A549 (cell line): ENCODE measurements at regions not wholly inside any gene's neighbourhood (a gene's known extent, or its start where the extent isn't known, plus 50 kb on each side); places are given as distances from the start of the nearest gene placed in this dataset.

Experiments used
- ATAC-seq, 2 experiments: fragments of 200-7000 bp in 1 of 2; fragments of >200 bp in 1 of 2; cut with Nextera tagmentation in 1 of 2; cut with Tn5 transposase in 1 of 2; 3 replicates each; pipeline versions ENCODE4 v1.8.0 to v1.9.1; 2018 to 2020; ENCODE audit warnings: mild to moderate bottlenecking in 1 of 2, moderate library complexity in 1 of 2
- CTCF ChIA-PET: fragments of 300-600 bp; sonication (Branson Sonifier 250); formaldehyde crosslinking; extraction: SDS; loops from one replicate; lab custom pipeline; 2021; ENCODE audit warnings: antibody characterized with exemption, inconsistent platforms; lab: Yijun Ruan, JAX
- POLR2A ChIA-PET: fragments of 350-600 bp; formaldehyde crosslinking; extraction: SDS; loops from one replicate; lab custom pipeline; 2021; ENCODE audit warnings: antibody characterized with exemption, inconsistent platforms; lab: Yijun Ruan, JAX
- DNase-seq, 2 experiments: peaks; one replicate each; pipeline versions ENCODE4 v3.0.0 to v3.0.0-alpha.2; 2011 to 2016; ENCODE audit warnings: low read depth in 1 of 2, low spot score in 1 of 2
- FAIRE-seq: peaks from 2 replicates; lab custom pipeline; 2011; peaks lifted over from hg19 to GRCh38; lab: Jason Lieb, UNC
- H3K27ac ChIP-seq, 2 experiments: fragments of >200 bp; sonication (Bioruptor Twin); formaldehyde crosslinking; 3 replicates each; pipeline ENCODE4 v1.5.1; 2016 to 2017
- H3K4me1 ChIP-seq: fragments of >200 bp; sonication (Bioruptor Twin); formaldehyde crosslinking; 3 replicates; pipeline ENCODE4 v1.6.1; 2016
- H3K4me2 ChIP-seq: fragments of >200 bp; sonication (Bioruptor Twin); formaldehyde crosslinking; 3 replicates; pipeline ENCODE4 v1.6.1; 2016
- H3K4me3 ChIP-seq: fragments of >200 bp; sonication (Bioruptor Twin); formaldehyde crosslinking; 3 replicates; pipeline ENCODE4 v1.5.1; 2016
- H3K9me3 ChIP-seq: fragments of >200 bp; sonication (Bioruptor Twin); formaldehyde crosslinking; 3 replicates; pipeline ENCODE4 v1.6.1; 2016
- CBX8 ChIP-seq: fragments of 200-600 bp; sonication (generic); IDR thresholded peaks from 2 replicates; pipeline ENCODE4 v1.6.1; 2016
- EHF ChIP-seq: fragments of 250-450 bp; sonication (Bioruptor Pico); IDR thresholded peaks from 2 replicates; pipeline ENCODE4 v1.5.0; 2020; ENCODE audit warnings: mild to moderate bottlenecking
- EHMT2 ChIP-seq: fragments of 200-600 bp; sonication (generic); IDR thresholded peaks from 2 replicates; pipeline ENCODE4 v1.6.1; 2016; ENCODE audit warnings: antibody characterized with exemption, low read depth, mild to moderate bottlenecking, moderate library complexity
- FOSB ChIP-seq: fragments of 250-450 bp; sonication (Bioruptor Pico); IDR thresholded peaks from 2 replicates; pipeline ENCODE4 v1.5.0; 2020; ENCODE audit warnings: mild to moderate bottlenecking, moderate library complexity
- FOSL2 ChIP-seq, 2 experiments: fragments of 450-650 bp in 1 of 2; fragments of >200 bp in 1 of 2; sonication (Bioruptor Twin) in 1 of 2; formaldehyde crosslinking; IDR thresholded peaks; 2 replicates each; pipeline versions ENCODE4 v1.5.0 to v1.6.1; 2016 to 2020; ENCODE audit warnings: mild to moderate bottlenecking in 1 of 2, moderate library complexity in 1 of 2
- GATA3 ChIP-seq: IDR thresholded peaks from 2 replicates; pipeline ENCODE4 v1.6.1; 2012; ENCODE audit warnings: borderline replicate concordance
- HDAC2 ChIP-seq: fragments of 200-600 bp; sonication (generic); IDR thresholded peaks from 2 replicates; pipeline ENCODE4 v1.6.1; 2016
- HES2 ChIP-seq: fragments of >200 bp; sonication (Bioruptor Twin); formaldehyde crosslinking; IDR thresholded peaks from 2 replicates; pipeline ENCODE4 v1.6.1; 2016
- HOXB13 ChIP-seq: fragments of 250-450 bp; sonication (Bioruptor Pico); IDR thresholded peaks from 2 replicates; pipeline ENCODE4 v1.5.0; 2020; ENCODE audit warnings: low read depth, mild to moderate bottlenecking, moderate library complexity
- JUNB ChIP-seq: fragments of >200 bp; sonication (Bioruptor Twin); formaldehyde crosslinking; IDR thresholded peaks from 2 replicates; pipeline ENCODE4 v1.6.1; 2016
- KDM5A ChIP-seq: fragments of 200-600 bp; sonication (generic); IDR thresholded peaks from 2 replicates; pipeline ENCODE4 v1.6.1; 2016; ENCODE audit warnings: antibody characterized with exemption, mild to moderate bottlenecking
- NPAS2 ChIP-seq: fragments of 250-450 bp; sonication (Bioruptor Pico); IDR thresholded peaks from 2 replicates; pipeline ENCODE4 v1.8.0; 2022; ENCODE audit warnings: mild to moderate bottlenecking, moderate library complexity, borderline replicate concordance
- PBX3 ChIP-seq: IDR thresholded peaks from 2 replicates; pipeline ENCODE4 v1.6.1; 2012
- RARB ChIP-seq: fragments of 250-450 bp; sonication (Bioruptor Pico); IDR thresholded peaks from 2 replicates; pipeline ENCODE4 v1.8.0; 2021; ENCODE audit warnings: mild to moderate bottlenecking, moderate library complexity
- RCOR1 ChIP-seq: fragments of 150-350 bp; IDR thresholded peaks from 2 replicates; pipeline ENCODE4 v1.6.1; 2014; ENCODE audit warnings: antibody characterized with exemption, low read length, low read depth
- RFX5 ChIP-seq: fragments of 450-650 bp; IDR thresholded peaks from 2 replicates; pipeline ENCODE4 v1.7.1; 2014; ENCODE audit warnings: antibody characterized with exemption, mild to moderate bottlenecking, moderate library complexity
- RNF2 ChIP-seq: fragments of 200-600 bp; sonication (generic); IDR thresholded peaks from 2 replicates; pipeline ENCODE4 v1.6.1; 2016; ENCODE audit warnings: low read depth, mild to moderate bottlenecking, antibody characterized with exemption, moderate library complexity, borderline replicate concordance
- SMC3 ChIP-seq: fragments of >200 bp; sonication (Bioruptor Twin); formaldehyde crosslinking; IDR thresholded peaks from 3 replicates; pipeline ENCODE4 v1.6.1; 2018; ENCODE audit warnings: inconsistent platforms
- SREBF2 ChIP-seq: fragments of 450-650 bp; IDR thresholded peaks from 2 replicates; pipeline ENCODE4 v1.6.1; 2014; ENCODE audit warnings: mild to moderate bottlenecking, moderate library complexity
- TP53 ChIP-seq: fragments of 250-450 bp; sonication (Bioruptor Pico); IDR thresholded peaks from 2 replicates; pipeline ENCODE4 v1.5.0; 2021; ENCODE audit warnings: mild to moderate bottlenecking, moderate library complexity
- ZC3H11A ChIP-seq: fragments of 450-650 bp; IDR thresholded peaks from 2 replicates; pipeline ENCODE4 v1.6.1; 2014; ENCODE audit warnings: antibody characterized with exemption, mild to moderate bottlenecking
- WGBS: methylation state at CpG from one replicate; pipeline ENCODE4 v1.1.6; 2017; ENCODE audit errors: missing lambda C conversion rate; 5-methylcytosine and 5-hydroxymethylcytosine counted together
- TF ChIP-seq, protein P1 (sequence below): fragments of >200 bp; sonication (Bioruptor Twin); formaldehyde crosslinking; IDR thresholded peaks from 3 replicates; pipeline ENCODE4 v1.5.1; 2016

GRCh38 chr4:147012059-147012707 is 66.5 kb upstream of the TTC29 start (continued):
- TF ChIP-seq, protein P1, sequence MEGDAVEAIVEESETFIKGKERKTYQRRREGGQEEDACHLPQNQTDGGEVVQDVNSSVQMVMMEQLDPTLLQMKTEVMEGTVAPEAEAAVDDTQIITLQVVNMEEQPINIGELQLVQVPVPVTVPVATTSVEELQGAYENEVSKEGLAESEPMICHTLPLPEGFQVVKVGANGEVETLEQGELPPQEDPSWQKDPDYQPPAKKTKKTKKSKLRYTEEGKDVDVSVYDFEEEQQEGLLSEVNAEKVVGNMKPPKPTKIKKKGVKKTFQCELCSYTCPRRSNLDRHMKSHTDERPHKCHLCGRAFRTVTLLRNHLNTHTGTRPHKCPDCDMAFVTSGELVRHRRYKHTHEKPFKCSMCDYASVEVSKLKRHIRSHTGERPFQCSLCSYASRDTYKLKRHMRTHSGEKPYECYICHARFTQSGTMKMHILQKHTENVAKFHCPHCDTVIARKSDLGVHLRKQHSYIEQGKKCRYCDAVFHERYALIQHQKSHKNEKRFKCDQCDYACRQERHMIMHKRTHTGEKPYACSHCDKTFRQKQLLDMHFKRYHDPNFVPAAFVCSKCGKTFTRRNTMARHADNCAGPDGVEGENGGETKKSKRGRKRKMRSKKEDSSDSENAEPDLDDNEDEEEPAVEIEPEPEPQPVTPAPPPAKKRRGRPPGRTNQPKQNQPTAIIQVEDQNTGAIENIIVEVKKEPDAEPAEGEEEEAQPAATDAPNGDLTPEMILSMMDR: no peak
- TF ChIP-seq RCOR1 (no peak), RARB (CRISPR knock-in tag) (no peak)

DNA sequence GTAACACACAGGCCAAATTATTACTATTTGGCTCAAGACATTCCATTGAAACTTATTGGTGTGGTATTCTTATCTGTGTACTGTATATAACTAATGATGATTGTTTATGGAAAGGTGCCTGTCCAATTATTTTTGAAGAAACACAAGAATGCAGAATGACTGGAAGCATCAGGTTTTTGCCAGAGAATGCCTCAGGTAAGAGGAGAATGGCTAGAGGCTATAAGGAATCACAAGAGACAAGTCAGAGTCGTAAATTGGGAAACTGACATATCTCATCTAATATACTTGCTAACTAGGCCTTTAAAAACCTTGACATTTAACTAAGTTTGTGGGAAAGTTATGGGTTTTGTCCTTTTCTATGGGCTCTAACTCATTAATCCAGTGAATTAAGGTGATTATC is 69.3 kb upstream of the TTC29 start:
- DNase-seq: no peak
- ATAC-seq: no peak
- Histone ChIP-seq H3K27ac (no peak overlapping the region), H3K4me1 (no peaks in the 10 kb centered on the region), H3K4me2 (no peak overlapping the region)
- 67% methylated on average over 1 of the region's 1 CpG for WGBS
- no peak for FAIRE-seq
- CTCF ChIA-PET: interaction anchor here (0.6 to 2.6 kb wide), 2 partner anchors 82 to 593 kb away, joined by 3 to 7 read pairs; no protein-coding TSS in a partner anchor
- TF ChIP-seq SMC3 (no peak), EHMT2 (no peak), SREBF2 (no peak), JUNB (no peak), EHF (CRISPR knock-in tag) (no peak), PBX3 (no peak), TP53 (no peak), HOXB13 (CRISPR knock-in tag) (no peak), GATA3 (no peak)
- TF ChIP-seq, all 56 proteins: peak for 0
- H3K4me3 ChIP-seq: no peak overlapping the region
- POLR2A ChIA-PET: no interaction called here
- H3K9me3 ChIP-seq: no peaks in the 10 kb centered on the region

GRCh38 chr4:147015491-147015890 is 69.8 kb upstream of the TTC29 start:
- DNase-seq: no peak
- TF ChIP-seq HES2 (no peak), EHMT2 (no peak), FOSL2 (IDR thresholded peaks at IDR 0.05) (no peak), FOSL2 (CRISPR knock-in tag; IDR thresholded peaks at IDR 0.05) (no peak), NPAS2 (CRISPR knock-in tag) (no peak), HDAC2 (no peak), RCOR1 (no peak), RARB (CRISPR knock-in tag) (no peak), PBX3 (no peak), ZC3H11A (no peak), RNF2 (no peak), RFX5 (no peak), FOSB (CRISPR knock-in tag) (no peak), CBX8 (no peak), KDM5A (no peak)
- ATAC-seq: no peak
- CTCF ChIA-PET: no interaction called here
- no peak overlapping the region for H3K27ac ChIP-seq
- H3K4me3 ChIP-seq: no peak overlapping the region
- WGBS: 60% methylated on average over 4 of the region's 4 CpGs
- POLR2A ChIA-PET: no interaction called here
- no peak overlapping the region for H3K4me2 ChIP-seq
- H3K4me1 ChIP-seq: no peaks in the 10 kb centered on the region
- H3K9me3 ChIP-seq: no peaks in the 10 kb centered on the region
- FAIRE-seq: no peak
